GM18505 (cell line): ENCODE measurements at regions not wholly inside any gene's neighbourhood (a gene's known extent, or its start where the extent isn't known, plus 50 kb on each side); places are given as distances from the start of the nearest gene placed in this dataset.

Experiments
- ATAC-seq: cut with Tn5 transposase; IDR thresholded peaks from one replicate; pipeline ENCODE4 v1.9.1; 2021; ENCODE audit not compliant: unreplicated experiment
- POLR2A ChIP-seq: IDR thresholded peaks from 4 replicates; pipeline ENCODE4 v1.6.1; 2011; ENCODE audit warnings: borderline replicate concordance; ENCODE audit not compliant: insufficient read depth, insufficient read length; ENCODE audit errors: extremely low read depth

GRCh38 chr5:91271999-91272398 is 111.1 kb downstream of the ARRDC3 start:
- no peak for TF ChIP-seq POLR2A
- ATAC-seq, result peak; percentile 66

- ATAC-seq, result no peak
- TF ChIP-seq POLR2A, result no peak
These were observed 113.9 kb downstream of the ARRDC3 start for GRCh38 chr5:91269198-91269597.

GRCh38 chr5:91266184-91266705 is 116.9 kb downstream of the ARRDC3 start:
- peak; percentile 69 for ATAC-seq
- no peak for TF ChIP-seq POLR2A

GRCh38 chr5:91264311-91265051 is 118.6 kb downstream of the ARRDC3 start:
- no peak for ATAC-seq
- no peak for TF ChIP-seq POLR2A

- ATAC-seq, result no peak
- no peak for TF ChIP-seq POLR2A
These were observed 119.2 kb downstream of the ARRDC3 start for GRCh38 chr5:91263898-91264297.

- no peak for ATAC-seq
- no peak for TF ChIP-seq POLR2A
These were observed 125.8 kb downstream of the ARRDC3 start for GRCh38 chr5:91257301-91257700.

GRCh38 chr5:91256142-91256524 is 127.0 kb downstream of the ARRDC3 start:
- no peak for ATAC-seq
- TF ChIP-seq POLR2A, result no peak

GRCh38 chr5:91255396-91256141 is 127.5 kb downstream of the ARRDC3 start:
- TF ChIP-seq POLR2A, result no peak
- ATAC-seq, result no peak

- ATAC-seq, result no peak
- no peak for TF ChIP-seq POLR2A
These were observed 130.2 kb downstream of the ARRDC3 start for GRCh38 chr5:91252916-91253315.

- ATAC-seq, result no peak
- no peak for TF ChIP-seq POLR2A
These were observed 137.2 kb downstream of the ARRDC3 start for GRCh38 chr5:91245871-91246270.

- no peak for ATAC-seq
- no peak for TF ChIP-seq POLR2A
These were observed 138.1 kb downstream of the ARRDC3 start for GRCh38 chr5:91245074-91245452.

GRCh38 chr5:91244380-91245073 is 138.6 kb downstream of the ARRDC3 start:
- ATAC-seq, result no peak
- no peak for TF ChIP-seq POLR2A

- no peak for TF ChIP-seq POLR2A
- ATAC-seq, result no peak
These were observed 139.3 kb downstream of the ARRDC3 start for GRCh38 chr5:91243852-91244251.
